KMS-11 (cell line): ENCODE measurements at regions not wholly inside any gene's neighbourhood (a gene's known extent, or its start where the extent isn't known, plus 50 kb on each side); places are given as distances from the start of the nearest gene placed in this dataset.

Experiments used
- H2AFZ ChIP-seq: fragments of 200-600 bp; sonication (generic); 2 replicates; pipeline ENCODE4 v1.6.1; 2016; ENCODE audit warnings: antibody characterized with exemption, mixed run types, low read depth
- H3K27ac ChIP-seq: fragments of 200-600 bp; sonication (generic); 2 replicates; pipeline ENCODE4 v1.6.1; 2016; ENCODE audit warnings: mild to moderate bottlenecking, mixed run types
- H3K27me3 ChIP-seq: fragments of 200-600 bp; sonication (generic); 2 replicates; pipeline ENCODE4 v1.6.1; 2017; ENCODE audit warnings: mild to moderate bottlenecking, low read depth, mixed run types, moderate library complexity; ENCODE audit not compliant: insufficient read depth
- H3K36me3 ChIP-seq: fragments of 200-600 bp; sonication (generic); 2 replicates; pipeline ENCODE4 v1.6.1; 2017; ENCODE audit warnings: mild to moderate bottlenecking, mixed run types; ENCODE audit not compliant: insufficient read depth
- H3K4me1 ChIP-seq: fragments of 200-600 bp; sonication (generic); 2 replicates; pipeline ENCODE4 v1.6.1; 2016; ENCODE audit warnings: mild to moderate bottlenecking, low read depth, mixed run types; ENCODE audit not compliant: poor library complexity, severe bottlenecking
- H3K4me2 ChIP-seq: fragments of 200-600 bp; sonication (generic); 2 replicates; pipeline ENCODE4 v1.7.0; 2016; ENCODE audit warnings: mild to moderate bottlenecking, mixed run types
- H3K4me3 ChIP-seq: fragments of 200-600 bp; sonication (generic); IDR thresholded peaks from 2 replicates; pipeline ENCODE4 v1.6.1; 2017; ENCODE audit warnings: low read depth, low read length, mixed read lengths; ENCODE audit not compliant: insufficient read depth
- H3K79me2 ChIP-seq: fragments of 200-600 bp; sonication (generic); 2 replicates; pipeline ENCODE4 v1.6.1; 2016; ENCODE audit warnings: low read depth, mixed run types; ENCODE audit not compliant: insufficient read depth
- H3K9ac ChIP-seq: fragments of 200-600 bp; sonication (generic); 2 replicates; pipeline ENCODE4 v1.6.1; 2016; ENCODE audit warnings: mild to moderate bottlenecking, mixed run types
- H4K20me1 ChIP-seq: fragments of 200-600 bp; sonication (generic); 2 replicates; pipeline ENCODE4 v1.6.1; 2016; ENCODE audit warnings: mild to moderate bottlenecking, mixed run types; ENCODE audit not compliant: insufficient read depth
- TF ChIP-seq, protein P1 (sequence below): fragments of 200-600 bp; sonication (generic); conservative IDR thresholded peaks from 2 replicates; pipeline ENCODE4 v1.6.1; 2017; ENCODE audit warnings: low read depth, mild to moderate bottlenecking, antibody characterized with exemption, low read length, moderate library complexity, mixed read lengths

DNA sequence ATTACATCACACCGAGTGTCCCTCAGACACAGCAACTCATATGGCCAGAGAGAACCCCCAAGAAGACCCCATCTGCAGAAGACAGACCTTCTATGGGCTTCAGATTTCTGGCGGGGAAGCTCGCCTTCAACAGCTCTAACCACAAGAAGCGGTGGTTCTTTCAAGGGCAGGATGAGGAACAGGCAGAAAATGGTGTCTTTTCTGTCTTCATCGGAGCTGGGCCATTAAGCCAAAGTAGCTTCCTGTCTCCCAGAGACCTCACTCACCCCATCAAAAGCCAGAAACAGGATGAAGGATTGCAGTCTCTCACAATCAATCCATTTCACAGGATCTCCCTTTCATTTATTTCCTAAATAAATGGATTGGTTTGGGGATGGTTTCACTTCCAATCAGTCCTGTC, 149.1 kb downstream of the HERPUD2 start:
- Histone ChIP-seq H2AFZ (no peak overlapping the region), H3K79me2 (no peaks in the 10 kb centered on the region), H3K4me3 (no peak overlapping the region), H3K9ac (no peak overlapping the region), H4K20me1 (no peaks in the 10 kb centered on the region), H3K27me3 (no peaks in the 10 kb centered on the region), H3K4me1 (no peaks in the 10 kb centered on the region), H3K36me3 (no peaks in the 10 kb centered on the region), H3K4me2 (no peak overlapping the region), H3K27ac (no peak overlapping the region)
- TF ChIP-seq, protein P1, sequence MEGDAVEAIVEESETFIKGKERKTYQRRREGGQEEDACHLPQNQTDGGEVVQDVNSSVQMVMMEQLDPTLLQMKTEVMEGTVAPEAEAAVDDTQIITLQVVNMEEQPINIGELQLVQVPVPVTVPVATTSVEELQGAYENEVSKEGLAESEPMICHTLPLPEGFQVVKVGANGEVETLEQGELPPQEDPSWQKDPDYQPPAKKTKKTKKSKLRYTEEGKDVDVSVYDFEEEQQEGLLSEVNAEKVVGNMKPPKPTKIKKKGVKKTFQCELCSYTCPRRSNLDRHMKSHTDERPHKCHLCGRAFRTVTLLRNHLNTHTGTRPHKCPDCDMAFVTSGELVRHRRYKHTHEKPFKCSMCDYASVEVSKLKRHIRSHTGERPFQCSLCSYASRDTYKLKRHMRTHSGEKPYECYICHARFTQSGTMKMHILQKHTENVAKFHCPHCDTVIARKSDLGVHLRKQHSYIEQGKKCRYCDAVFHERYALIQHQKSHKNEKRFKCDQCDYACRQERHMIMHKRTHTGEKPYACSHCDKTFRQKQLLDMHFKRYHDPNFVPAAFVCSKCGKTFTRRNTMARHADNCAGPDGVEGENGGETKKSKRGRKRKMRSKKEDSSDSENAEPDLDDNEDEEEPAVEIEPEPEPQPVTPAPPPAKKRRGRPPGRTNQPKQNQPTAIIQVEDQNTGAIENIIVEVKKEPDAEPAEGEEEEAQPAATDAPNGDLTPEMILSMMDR: no peak

DNA sequence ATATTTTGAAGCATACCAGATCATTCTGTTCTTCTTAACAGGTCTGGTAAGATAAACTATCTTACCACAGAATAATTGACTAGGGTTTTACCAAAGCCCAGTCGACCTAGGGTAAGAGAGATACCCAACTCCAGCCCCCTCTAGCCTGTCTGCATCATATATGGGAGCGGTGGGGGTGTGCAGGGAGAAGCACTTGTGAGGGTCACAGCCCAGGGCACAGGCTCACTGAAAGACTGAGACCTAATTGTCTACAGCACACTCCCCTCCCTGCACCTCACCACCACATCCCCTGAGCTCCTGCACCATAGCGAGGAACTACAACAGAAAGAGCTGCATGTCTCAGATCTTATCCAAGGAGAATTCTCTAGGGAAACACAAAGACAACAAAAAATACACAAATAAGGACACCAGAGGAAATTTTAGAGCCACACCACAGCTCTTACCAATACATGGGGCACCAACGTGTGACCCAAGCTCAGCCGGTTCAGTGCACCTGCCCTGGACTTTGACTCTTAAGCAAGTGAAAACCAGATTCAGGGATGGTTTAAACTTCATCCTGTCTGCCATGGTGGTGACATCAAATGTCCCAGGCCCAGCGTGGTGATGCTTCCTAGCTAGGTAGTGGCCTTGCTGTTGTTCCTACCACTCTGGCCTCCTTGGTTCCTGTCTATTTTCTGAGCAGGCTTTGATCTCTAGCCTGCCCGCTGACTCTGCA, 150.8 kb downstream of the HERPUD2 start:
- Histone ChIP-seq H3K4me2 (no peak overlapping the region), H3K27me3 (no peaks in the 10 kb centered on the region), H2AFZ (no peak overlapping the region), H3K36me3 (no peaks in the 10 kb centered on the region), H3K27ac (no peak overlapping the region), H3K4me3 (no peak overlapping the region), H3K9ac (no peak overlapping the region), H3K79me2 (no peaks in the 10 kb centered on the region), H3K4me1 (no peaks in the 10 kb centered on the region), H4K20me1 (no peaks in the 10 kb centered on the region)
- TF ChIP-seq, protein P1: no peak

DNA sequence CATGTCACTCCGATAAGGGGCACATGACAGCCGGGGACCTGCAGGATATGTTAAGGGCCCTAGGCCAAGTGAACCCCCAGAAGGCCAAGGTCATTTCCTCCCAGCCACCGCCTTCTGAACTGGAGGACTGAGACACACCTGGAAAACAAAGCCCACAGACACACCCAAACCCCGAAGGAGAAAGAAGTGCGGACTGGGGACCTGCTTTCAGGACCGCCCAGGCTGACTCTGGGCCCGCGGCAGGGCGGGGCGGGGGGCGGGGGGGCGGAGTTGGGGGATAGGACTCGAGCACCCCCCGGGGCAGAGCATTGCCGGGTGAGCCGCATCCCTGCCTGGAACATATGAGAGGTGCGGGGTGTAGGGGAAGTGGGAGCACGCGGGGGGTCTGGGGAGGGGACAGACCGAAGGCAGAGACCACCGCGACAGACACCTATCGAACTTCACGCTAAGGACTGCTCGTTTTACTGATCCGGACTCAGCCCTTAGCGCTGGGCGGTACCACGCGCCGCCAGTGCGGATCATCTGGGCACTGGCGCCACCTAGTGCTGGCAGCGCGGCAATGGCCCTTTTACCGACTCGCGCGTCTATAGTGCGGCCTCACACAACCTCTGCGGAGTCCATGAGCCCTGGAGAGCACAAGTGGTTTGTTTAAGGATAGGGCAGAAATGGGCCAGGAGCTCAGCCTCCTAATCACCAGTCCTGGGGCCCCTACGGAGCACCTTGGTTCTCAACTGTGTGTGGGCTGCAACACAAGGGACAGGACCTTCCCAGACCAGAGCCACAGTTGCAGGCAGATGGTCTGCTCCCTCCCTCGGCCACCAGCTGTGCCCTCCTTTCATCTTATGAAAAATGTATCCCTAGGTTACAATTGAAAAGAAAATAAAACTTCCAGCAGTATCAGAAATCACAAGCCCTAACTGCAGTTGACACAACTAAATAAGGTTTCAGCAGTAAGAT, 157.6 kb downstream of the HERPUD2 start:
- TF ChIP-seq, protein P1: peak; percentile 92
- Histone ChIP-seq H3K4me3 (no peak overlapping the region), H3K4me2 (no peak overlapping the region; the same call in 1 of the 2 replicates), H3K27ac (no peak overlapping the region), H3K9ac (no peak overlapping the region), H4K20me1 (no peaks in the 10 kb centered on the region), H2AFZ (peak overlapping the region; percentile 73), H3K4me1 (no peaks in the 10 kb centered on the region), H3K79me2 (no peaks in the 10 kb centered on the region), H3K36me3 (no peaks in the 10 kb centered on the region), H3K27me3 (no peaks in the 10 kb centered on the region)

DNA sequence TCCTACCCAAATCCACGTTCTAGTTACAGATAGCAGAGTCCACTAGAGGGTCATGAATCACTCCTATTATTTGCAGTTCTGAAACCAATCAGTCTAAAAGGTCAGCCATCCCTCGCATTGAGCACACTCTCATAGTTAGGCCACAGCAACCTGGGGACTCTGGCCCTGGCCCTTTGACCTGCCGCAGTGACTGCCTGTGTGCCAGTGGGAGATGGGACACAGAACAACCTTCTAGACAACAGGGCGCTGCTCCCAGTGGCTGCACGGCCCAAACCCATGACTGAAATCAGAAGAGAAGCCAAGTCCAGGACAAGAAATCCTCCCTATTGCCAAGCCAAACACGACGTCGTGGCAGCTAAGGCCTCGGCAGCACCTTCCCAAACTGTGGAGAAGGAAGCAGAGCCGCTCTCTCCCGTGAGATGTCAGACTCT, 158.5 kb downstream of the HERPUD2 start:
- TF ChIP-seq, protein P1: no peak
- H2AFZ ChIP-seq: peak overlapping the region; percentile 73; the same call in 1 of the 2 replicates
- H4K20me1 ChIP-seq: no peaks in the 10 kb centered on the region
- H3K4me1 ChIP-seq: no peaks in the 10 kb centered on the region
- H3K79me2 ChIP-seq: no peaks in the 10 kb centered on the region
- H3K36me3 ChIP-seq: no peaks in the 10 kb centered on the region
- H3K4me3 ChIP-seq: no peak overlapping the region
- H3K27me3 ChIP-seq: no peaks in the 10 kb centered on the region
- no peak overlapping the region for H3K9ac ChIP-seq
- no peak overlapping the region for H3K27ac ChIP-seq
- H3K4me2 ChIP-seq: no peak overlapping the region
